ENCODE measurements at regions not wholly inside any gene's neighbourhood (a gene's known extent, or its start where the extent isn't known, plus 50 kb on each side); places are given as distances from the start of the nearest gene placed in this dataset.

- DNase-seq (ENCODE audit: low read depth in 4 of 4, low spot score in 2 of 4) = no peak
Measured at GRCh38 chr3:18648868-18649462, 223.8 kb upstream of the SATB1 start.

GRCh38 chr3:18648159-18648558 is 223.0 kb upstream of the SATB1 start:
- no peak for DNase-seq (ENCODE audit: low read depth in 4 of 4, low spot score in 2 of 4)

- no peak for DNase-seq (ENCODE audit: low read depth in 4 of 4, low spot score in 2 of 4)
Measured at GRCh38 chr3:18645619-18646018, 220.5 kb upstream of the SATB1 start.

GRCh38 chr3:18643281-18643680 is 218.1 kb upstream of the SATB1 start:
- peak in 3 of 4 donors; percentile 4 to 15 (median 6) for DNase-seq (ENCODE audit: low read depth in 4 of 4, low spot score in 2 of 4)

GRCh38 chr3:18641916-18642315 is 216.8 kb upstream of the SATB1 start:
- no peak for DNase-seq (ENCODE audit: low read depth in 4 of 4, low spot score in 2 of 4)

- DNase-seq (ENCODE audit: low read depth in 4 of 4, low spot score in 2 of 4) = no peak
Measured at GRCh38 chr3:18635215-18635614, 210.1 kb upstream of the SATB1 start.

- DNase-seq (ENCODE audit: low read depth in 4 of 4, low spot score in 2 of 4) = no peak
Measured at GRCh38 chr3:18634461-18634860, 209.3 kb upstream of the SATB1 start.

GRCh38 chr3:18633002-18633401 is 207.9 kb upstream of the SATB1 start:
- DNase-seq (ENCODE audit: low read depth in 4 of 4, low spot score in 2 of 4) = no peak

GRCh38 chr3:18630295-18630694 is 205.2 kb upstream of the SATB1 start:
- no peak for DNase-seq (ENCODE audit: low read depth in 4 of 4, low spot score in 2 of 4)

GRCh38 chr3:18625085-18625484 is 199.9 kb upstream of the SATB1 start:
- no peak for DNase-seq (ENCODE audit: low read depth in 4 of 4, low spot score in 2 of 4)

- DNase-seq (ENCODE audit: low read depth in 4 of 4, low spot score in 2 of 4) = no peak
Measured at GRCh38 chr3:18623220-18623619, 198.1 kb upstream of the SATB1 start.

- DNase-seq (ENCODE audit: low read depth in 4 of 4, low spot score in 2 of 4) = no peak
Measured at GRCh38 chr3:18618723-18619122, 193.6 kb upstream of the SATB1 start.

- no peak for DNase-seq (ENCODE audit: low read depth in 4 of 4, low spot score in 2 of 4)
Measured at GRCh38 chr3:18611991-18612390, 186.9 kb upstream of the SATB1 start.

- DNase-seq (ENCODE audit: low read depth in 4 of 4, low spot score in 2 of 4) = no peak
Measured at GRCh38 chr3:18609187-18609586, 184.0 kb upstream of the SATB1 start.

GRCh38 chr3:18597919-18598318 is 172.8 kb upstream of the SATB1 start:
- DNase-seq (ENCODE audit: low read depth in 4 of 4, low spot score in 2 of 4) = no peak

- DNase-seq (ENCODE audit: low read depth in 4 of 4, low spot score in 2 of 4) = no peak
Measured at GRCh38 chr3:18593231-18593630, 168.1 kb upstream of the SATB1 start.

GRCh38 chr3:18591120-18591519 is 166.0 kb upstream of the SATB1 start:
- DNase-seq (ENCODE audit: low read depth in 4 of 4, low spot score in 2 of 4) = no peak

- DNase-seq (ENCODE audit: low read depth in 4 of 4, low spot score in 2 of 4) = no peak
Measured at GRCh38 chr3:18586076-18586475, 160.9 kb upstream of the SATB1 start.

- DNase-seq (ENCODE audit: low read depth in 4 of 4, low spot score in 2 of 4) = no peak
Measured at GRCh38 chr3:18585004-18585968, 160.1 kb upstream of the SATB1 start.

GRCh38 chr3:18580268-18580667 is 155.1 kb upstream of the SATB1 start:
- no peak for DNase-seq (ENCODE audit: low read depth in 4 of 4, low spot score in 2 of 4)

GRCh38 chr3:18579661-18580060 is 154.5 kb upstream of the SATB1 start:
- DNase-seq (ENCODE audit: low read depth in 4 of 4, low spot score in 2 of 4) = no peak

- DNase-seq (ENCODE audit: low read depth in 4 of 4, low spot score in 2 of 4) = no peak
Measured at GRCh38 chr3:18575573-18575972, 150.4 kb upstream of the SATB1 start.
